HL-60 (cell line): ENCODE measurements at regions not wholly inside any gene's neighbourhood (a gene's known extent, or its start where the extent isn't known, plus 50 kb on each side); places are given as distances from the start of the nearest gene placed in this dataset.

Experiments
- DNase-seq, 2 experiments: peaks; one replicate each; pipeline ENCODE4 v3.0.0-alpha.2; 2010 to 2020; ENCODE audit warnings: low read depth in 1 of 2, low spot score in 1 of 2
- H3K27ac ChIP-seq: fragments of 250-450 bp; sonication (Bioruptor Pico); replicated peaks from 2 replicates; pipeline ENCODE4 v1.5.1; 2020; ENCODE audit warnings: mild to moderate bottlenecking, moderate library complexity
- H3K27me3 ChIP-seq: fragments of 250-450 bp; sonication (Bioruptor Pico); 2 replicates; pipeline ENCODE4 v1.5.1; 2021; ENCODE audit warnings: mild to moderate bottlenecking, moderate library complexity; ENCODE audit not compliant: insufficient read depth, poor library complexity, severe bottlenecking
- H3K4me3 ChIP-seq: replicated peaks from 2 replicates; pipeline ENCODE4 v1.5.1; 2011; ENCODE audit warnings: mild to moderate bottlenecking, control low read depth, low read length; ENCODE audit not compliant: insufficient read depth
- GABPA ChIP-seq: IDR thresholded peaks from 2 replicates; pipeline ENCODE4 v1.6.1; 2012; ENCODE audit warnings: low read depth
- POLR2AphosphoS5 ChIP-seq: IDR thresholded peaks from 2 replicates; pipeline ENCODE4 v1.6.1; 2012; ENCODE audit warnings: low read depth
- SPI1 ChIP-seq: IDR thresholded peaks from 2 replicates; pipeline ENCODE4 v1.6.1; 2012; ENCODE audit warnings: low read depth, mild to moderate bottlenecking, borderline replicate concordance
- TF ChIP-seq, protein P1 (sequence below): IDR thresholded peaks from one replicate; pipeline ENCODE4 v1.5.1; 2011; ENCODE audit warnings: low read length, control low read depth, inconsistent platforms; ENCODE audit not compliant: insufficient read depth
- TF ChIP-seq, protein P2 (sequence below): IDR thresholded peaks from 2 replicates; pipeline ENCODE4 v1.6.1; 2012; ENCODE audit warnings: low read depth; ENCODE audit not compliant: insufficient replicate concordance

DNA sequence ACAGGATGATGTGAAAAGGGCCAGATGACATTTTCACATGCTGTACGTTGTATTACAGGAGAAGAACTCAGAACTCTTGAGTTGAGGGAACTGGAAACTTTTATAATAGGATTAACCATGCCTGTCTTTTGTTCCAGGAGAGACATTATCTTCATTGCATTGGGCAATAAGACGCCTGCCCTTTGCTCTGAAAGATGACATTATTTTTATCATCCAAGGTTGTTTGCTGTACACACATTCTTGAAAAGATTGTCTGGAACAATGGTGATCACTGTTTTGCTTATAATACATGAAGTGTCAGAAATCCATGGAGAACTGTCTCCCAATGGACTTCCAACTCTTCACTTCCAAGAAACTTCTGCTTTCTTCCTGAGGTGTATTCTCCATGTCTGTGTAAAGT, 334.6 kb upstream of the B3GAT1 start:
- TF ChIP-seq POLR2AphosphoS5: no peak
- no peak for TF ChIP-seq SPI1
- TF ChIP-seq, protein P1, sequence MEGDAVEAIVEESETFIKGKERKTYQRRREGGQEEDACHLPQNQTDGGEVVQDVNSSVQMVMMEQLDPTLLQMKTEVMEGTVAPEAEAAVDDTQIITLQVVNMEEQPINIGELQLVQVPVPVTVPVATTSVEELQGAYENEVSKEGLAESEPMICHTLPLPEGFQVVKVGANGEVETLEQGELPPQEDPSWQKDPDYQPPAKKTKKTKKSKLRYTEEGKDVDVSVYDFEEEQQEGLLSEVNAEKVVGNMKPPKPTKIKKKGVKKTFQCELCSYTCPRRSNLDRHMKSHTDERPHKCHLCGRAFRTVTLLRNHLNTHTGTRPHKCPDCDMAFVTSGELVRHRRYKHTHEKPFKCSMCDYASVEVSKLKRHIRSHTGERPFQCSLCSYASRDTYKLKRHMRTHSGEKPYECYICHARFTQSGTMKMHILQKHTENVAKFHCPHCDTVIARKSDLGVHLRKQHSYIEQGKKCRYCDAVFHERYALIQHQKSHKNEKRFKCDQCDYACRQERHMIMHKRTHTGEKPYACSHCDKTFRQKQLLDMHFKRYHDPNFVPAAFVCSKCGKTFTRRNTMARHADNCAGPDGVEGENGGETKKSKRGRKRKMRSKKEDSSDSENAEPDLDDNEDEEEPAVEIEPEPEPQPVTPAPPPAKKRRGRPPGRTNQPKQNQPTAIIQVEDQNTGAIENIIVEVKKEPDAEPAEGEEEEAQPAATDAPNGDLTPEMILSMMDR: no peak
- TF ChIP-seq, protein P2, sequence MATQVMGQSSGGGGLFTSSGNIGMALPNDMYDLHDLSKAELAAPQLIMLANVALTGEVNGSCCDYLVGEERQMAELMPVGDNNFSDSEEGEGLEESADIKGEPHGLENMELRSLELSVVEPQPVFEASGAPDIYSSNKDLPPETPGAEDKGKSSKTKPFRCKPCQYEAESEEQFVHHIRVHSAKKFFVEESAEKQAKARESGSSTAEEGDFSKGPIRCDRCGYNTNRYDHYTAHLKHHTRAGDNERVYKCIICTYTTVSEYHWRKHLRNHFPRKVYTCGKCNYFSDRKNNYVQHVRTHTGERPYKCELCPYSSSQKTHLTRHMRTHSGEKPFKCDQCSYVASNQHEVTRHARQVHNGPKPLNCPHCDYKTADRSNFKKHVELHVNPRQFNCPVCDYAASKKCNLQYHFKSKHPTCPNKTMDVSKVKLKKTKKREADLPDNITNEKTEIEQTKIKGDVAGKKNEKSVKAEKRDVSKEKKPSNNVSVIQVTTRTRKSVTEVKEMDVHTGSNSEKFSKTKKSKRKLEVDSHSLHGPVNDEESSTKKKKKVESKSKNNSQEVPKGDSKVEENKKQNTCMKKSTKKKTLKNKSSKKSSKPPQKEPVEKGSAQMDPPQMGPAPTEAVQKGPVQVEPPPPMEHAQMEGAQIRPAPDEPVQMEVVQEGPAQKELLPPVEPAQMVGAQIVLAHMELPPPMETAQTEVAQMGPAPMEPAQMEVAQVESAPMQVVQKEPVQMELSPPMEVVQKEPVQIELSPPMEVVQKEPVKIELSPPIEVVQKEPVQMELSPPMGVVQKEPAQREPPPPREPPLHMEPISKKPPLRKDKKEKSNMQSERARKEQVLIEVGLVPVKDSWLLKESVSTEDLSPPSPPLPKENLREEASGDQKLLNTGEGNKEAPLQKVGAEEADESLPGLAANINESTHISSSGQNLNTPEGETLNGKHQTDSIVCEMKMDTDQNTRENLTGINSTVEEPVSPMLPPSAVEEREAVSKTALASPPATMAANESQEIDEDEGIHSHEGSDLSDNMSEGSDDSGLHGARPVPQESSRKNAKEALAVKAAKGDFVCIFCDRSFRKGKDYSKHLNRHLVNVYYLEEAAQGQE: no peak
- TF ChIP-seq GABPA: no peak
- H3K4me3 ChIP-seq: no peak overlapping the region
- H3K27ac ChIP-seq: no peak overlapping the region
- no peaks in the 10 kb centered on the region for H3K27me3 ChIP-seq
- no peak for DNase-seq

DNA sequence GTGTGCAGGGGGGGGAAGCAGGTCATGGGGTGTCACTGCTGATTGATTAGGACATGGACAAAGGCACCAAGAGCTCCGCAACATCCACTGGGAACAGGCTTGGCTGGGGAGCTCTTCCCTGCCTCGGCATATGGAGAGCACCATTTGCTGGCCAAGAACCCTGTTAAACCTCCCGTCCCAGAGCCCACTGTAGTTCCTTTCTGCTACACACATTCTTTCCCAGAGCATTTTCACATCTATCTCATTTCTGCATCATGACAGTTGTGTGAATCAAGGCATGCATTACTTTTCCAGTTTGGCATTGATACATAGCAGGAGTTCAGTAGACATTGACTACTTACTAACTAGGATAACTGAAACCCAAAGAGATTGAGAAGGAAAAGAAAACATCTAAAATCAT, 333.4 kb upstream of the B3GAT1 start:
- Histone ChIP-seq H3K27me3 (no peaks in the 10 kb centered on the region), H3K4me3 (no peak overlapping the region), H3K27ac (no peak overlapping the region)
- DNase-seq: no peak
- TF ChIP-seq, protein P2: no peak
- TF ChIP-seq, protein P1: no peak
- TF ChIP-seq POLR2AphosphoS5: no peak
- no peak for TF ChIP-seq SPI1
- TF ChIP-seq GABPA: no peak

DNA sequence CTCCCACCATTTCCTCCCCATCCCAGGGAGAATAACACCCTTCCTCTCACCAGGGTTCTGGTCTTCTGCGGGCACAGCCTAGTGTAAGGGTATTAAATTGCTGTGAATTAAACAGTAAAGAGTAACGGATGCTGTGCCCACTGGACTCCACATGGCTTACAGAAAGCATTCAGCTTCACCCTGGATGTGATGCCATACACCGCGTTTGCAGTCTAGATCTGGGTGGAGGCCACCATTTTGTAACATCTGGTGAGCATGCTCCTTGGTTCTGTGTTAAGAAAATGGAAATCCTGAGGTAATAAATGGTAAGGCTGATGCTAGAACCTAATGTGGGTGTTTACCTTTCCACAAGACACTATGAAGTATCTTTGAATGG, 331.8 kb upstream of the B3GAT1 start:
- Histone ChIP-seq H3K4me3 (no peak overlapping the region), H3K27ac (no peak overlapping the region), H3K27me3 (no peaks in the 10 kb centered on the region)
- DNase-seq: no peak
- TF ChIP-seq GABPA (no peak), SPI1 (no peak), POLR2AphosphoS5 (no peak)
- TF ChIP-seq, protein P2: no peak
- TF ChIP-seq, protein P1: no peak
